NCI-H82 treated with DMSO at 0.1 percent for 48 hours (cell line): ENCODE measurements at regions not wholly inside any gene's neighbourhood (a gene's known extent, or its start where the extent isn't known, plus 50 kb on each side); places are given as distances from the start of the nearest gene placed in this dataset.

Experiments used
- DNase-seq: peaks from one replicate; lab custom pipeline; 2025; ENCODE audit not compliant: unreplicated experiment; lab: John Stamatoyannopoulos, UW

DNA sequence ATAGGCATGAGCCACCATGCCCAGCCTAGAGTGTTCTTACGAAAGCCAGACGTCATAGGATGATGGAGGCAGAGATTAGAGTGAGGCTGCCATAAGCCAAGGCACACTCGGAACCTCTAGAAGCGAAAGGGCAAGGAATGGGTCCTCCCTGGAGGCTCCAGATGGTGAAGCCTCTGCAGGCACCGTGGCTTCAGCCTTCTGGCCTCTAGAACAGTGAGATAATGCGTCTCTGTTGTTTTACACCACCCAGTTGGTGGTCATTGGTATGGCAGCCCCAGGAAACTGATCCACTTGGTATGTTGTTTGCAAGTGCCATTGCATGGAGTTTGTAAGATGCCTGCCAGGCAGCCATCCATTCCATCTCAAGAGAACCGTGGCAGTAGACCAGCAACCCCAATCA is 791.0 kb downstream of the TBC1D22A start:
- no peak for DNase-seq

DNA sequence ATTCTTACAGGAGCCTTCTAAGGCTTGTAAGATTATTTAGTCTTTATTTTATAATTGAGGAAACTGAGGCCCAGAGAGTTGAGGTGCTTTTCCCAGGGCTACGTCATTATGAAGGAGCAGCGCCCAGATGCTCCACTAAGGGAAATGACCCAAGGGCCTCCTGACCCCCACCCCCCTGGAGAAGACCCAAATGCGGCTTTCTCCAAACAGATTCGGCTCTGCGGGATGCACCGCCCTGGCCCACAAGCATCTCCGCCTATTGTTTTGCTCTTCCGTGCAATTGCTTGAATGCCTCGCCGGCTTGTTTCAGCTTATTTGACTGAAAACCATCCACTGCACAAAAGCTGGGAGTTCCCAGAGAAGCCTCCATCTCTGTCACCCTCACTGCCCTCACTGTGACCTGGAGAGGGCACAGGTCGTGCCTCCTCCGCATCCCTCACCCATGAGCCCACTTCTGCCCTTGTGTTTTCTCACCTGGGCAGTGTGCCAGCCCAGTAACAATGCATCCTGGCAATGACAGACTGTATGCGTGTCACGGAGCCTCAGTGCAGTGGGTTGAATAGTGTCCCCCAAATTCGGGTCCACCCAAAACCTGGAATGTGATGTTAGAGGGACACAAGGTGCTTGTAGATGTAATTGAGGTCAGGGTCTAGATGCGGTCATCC is 790.2 kb downstream of the TBC1D22A start:
- no peak for DNase-seq

DNA sequence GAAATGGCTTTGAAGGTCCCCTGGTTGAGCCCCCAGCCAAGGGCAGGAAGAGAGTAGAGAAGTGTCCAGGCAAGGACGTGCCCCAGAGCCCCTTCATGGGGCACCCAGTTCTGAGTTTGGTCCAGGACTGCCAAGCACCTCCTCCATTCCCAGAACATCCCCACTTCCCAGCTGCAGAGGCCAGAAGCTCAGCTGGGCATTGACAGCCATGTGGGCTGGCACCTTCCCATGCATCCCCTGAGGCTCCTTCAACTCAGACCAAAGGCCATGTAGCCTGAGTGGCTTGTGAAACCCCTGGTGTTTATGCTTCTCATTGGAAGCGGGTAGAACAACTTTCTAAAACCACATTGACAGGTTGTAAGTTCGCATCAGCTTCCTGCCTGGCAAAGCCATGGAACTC is 789.6 kb downstream of the TBC1D22A start:
- no peak for DNase-seq

DNA sequence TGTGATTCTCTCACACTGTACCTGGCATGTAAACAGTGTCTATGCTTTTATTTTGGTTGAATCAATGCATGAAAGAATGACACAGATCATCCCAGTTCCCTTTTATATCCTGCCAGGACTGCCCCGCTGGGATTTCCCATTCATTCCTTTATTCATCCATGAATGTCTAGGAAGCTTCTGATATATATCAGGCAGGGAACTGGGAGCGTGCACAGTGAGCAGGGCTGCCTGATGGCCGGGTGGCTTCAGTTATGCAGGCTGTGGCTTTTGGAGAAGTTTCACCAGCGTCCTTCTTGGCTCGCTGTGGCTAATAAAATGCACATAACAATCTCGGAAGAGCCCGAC is 789.0 kb downstream of the TBC1D22A start:
- DNase-seq: no peak

DNA sequence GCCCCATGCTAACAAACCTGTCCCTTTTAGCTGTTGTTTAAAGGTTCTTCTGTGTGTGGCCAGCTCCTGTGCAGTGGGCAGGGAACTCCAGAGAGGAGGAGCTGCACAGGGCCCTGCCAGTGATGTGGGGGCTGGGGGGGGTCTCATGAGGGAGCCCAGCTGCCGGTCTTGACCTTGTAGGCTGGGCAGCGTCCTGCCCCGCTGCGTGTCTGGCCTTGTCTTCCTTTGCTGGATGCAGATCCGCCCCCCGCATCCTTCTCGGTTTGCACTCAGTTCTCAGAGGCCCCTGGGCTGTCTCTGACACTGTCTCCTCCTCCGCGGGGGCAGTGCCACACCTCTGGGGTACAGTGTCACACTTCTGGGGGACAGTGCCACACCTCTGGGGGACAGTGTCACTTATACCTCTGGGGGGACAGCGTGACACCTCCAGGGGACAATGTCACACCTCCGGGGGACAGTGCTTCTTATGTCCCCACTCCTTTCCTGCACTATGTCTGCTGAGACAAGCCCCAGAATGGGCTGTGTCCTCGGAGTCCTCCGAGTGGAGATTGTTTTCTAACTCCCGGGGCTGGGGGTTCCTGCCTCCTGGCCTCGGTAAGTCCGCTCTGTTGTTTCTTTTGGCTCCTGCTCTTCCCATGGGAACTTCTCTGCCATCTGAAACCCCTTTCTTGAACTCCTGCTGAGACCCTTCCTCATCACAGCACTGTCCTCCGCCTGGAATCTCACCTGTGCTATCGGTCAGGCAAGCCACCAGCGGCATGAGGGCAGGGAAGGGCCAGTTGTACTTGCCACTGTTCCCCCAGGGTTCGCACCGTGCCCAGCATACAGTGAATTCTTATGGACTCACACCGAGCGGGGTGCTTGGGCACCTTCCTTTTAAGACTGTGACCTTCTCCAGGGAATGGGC is 788.3 kb downstream of the TBC1D22A start:
- no peak for DNase-seq

DNA sequence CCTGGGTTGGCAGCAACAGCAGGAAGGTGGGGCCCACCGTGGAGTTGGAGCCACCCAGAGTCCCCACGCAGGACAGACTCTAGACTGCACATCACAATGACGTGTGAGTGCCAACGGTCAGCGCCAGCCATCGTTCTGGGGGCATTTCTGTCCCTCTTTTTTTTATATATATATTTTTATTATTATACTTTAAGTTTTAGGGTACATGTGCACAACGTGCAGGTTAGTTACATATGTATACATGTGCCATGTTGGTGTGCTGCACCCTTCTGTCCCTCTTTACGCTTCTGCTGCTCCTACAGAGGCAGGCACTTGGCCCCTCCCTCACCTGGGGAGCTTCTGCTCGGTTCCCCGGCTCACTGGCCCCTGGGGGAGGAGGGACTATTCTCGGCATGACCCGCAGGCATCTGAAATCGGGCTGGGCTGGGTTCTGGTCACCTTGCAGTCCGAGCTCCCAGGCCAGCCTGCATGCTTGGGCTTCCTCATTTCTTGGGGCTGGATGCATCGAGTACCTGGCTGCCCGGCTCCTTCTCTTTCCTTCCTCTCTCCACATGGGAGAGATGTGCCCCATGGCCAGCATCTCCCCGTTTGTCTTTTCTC is 787.4 kb downstream of the TBC1D22A start:
- DNase-seq: no peak

DNA sequence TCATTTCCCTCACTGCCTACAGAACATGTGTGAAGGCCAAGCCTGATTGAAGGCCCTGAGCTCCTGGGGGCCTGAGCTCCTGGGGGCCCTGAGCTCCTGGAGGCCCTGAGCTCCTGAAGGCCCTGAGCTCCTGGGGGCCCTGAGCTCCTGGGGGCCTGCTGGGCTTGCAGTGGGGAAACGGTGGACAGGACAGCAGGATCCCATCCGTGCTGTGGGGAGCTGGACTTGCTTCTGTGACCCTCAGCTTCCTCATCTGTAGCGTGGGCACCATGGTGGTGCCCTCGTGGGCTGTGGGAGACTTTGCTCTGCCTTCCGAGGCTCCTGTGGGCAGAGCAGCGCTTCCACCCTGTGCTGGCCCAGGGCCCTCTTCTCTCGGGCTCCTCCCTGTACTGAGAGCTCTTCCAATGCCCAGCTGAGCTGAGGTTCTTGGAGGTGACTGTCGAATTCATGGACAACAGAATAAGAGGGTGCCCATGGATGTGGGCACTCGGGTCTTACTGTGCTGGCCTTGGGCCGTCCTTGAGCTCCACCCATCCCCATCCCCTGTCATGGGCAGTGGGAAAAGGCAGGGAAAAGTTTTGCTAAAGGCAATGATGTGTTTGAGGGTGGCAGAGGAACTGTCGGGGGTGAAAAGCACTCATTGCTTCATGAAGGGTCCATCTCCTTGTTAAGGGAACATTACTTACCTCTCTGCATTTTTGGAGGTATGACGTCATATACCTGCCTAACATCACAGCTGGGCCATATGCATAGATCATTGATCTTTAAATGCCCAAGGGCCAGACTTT is 786.7 kb downstream of the TBC1D22A start:
- DNase-seq: no peak

DNA sequence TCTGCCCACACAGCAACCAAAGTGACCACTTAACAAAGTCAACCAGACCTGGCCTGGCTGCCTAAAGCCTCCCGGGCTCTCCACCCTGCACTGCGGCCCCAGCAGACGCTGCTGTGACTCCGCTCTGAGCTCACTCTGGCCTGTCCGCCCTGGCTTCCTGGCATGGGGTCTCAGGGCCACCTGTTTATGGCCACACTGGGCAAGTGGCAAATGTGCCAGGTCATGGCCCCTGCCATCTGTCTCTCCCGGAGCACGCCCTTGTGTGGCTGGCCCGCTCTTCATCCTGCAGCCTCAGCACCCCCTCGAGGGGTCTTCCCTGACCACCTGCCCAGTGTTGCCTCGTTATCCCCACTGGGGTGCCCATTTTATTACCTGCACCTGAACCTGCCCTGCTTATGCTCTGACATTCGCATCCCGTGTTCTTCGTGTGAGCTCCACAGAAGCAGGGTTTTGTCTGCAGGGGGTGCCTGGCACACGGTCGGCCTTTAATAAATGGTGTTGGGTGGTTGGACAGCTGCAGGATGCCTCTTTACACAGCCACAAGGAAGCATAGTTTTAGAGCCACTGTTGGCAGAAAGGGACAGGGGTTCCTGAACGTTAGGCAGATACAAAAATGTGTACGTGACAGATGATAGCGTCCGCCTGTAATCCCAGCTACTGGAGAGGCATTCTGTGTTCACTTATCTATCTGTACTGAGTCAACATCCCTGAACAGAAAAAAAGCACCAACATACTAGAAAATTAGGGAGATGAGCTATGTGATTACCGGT is 785.6 kb downstream of the TBC1D22A start:
- no peak for DNase-seq

DNA sequence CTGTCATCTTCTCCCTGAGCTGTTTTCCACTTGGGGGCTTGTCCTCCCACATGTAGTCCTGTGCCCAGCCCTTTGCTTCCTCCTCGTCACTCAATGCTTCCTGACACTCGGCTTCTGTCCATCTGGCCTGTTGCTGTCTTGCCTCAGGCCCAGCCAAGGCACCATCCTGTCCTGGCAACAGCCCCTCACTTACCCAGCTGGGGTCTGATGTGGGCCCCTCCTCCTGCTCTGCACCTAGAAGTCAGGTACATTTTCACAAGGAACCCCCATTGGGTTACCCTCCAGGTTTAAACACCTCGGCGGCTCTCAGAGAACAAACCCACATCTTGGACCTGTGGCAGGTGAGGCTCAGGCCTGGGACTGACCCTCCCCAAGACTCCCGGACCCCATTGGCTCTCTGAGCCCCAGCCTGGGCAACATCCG is 784.8 kb downstream of the TBC1D22A start:
- DNase-seq: no peak

DNA sequence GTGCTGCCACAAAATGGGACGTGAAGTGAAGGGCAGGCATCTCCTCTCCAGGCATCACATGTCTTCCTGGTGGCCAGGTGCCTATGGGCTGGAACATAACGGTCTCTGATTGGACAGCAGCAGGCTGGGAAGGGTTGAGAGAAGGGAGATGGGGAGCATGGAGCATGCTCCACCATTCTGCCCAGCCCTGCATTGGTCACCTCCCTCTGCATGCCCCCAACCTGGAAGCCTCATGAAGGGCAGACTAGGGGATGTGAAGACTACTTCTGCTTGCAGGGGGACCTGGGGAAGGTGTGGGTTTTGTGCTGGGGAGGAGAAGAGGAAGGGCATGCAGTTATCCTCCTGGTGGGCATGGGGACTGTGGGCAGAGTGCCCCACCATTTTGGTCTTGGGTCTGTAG is 782.2 kb downstream of the TBC1D22A start:
- DNase-seq: no peak

DNA sequence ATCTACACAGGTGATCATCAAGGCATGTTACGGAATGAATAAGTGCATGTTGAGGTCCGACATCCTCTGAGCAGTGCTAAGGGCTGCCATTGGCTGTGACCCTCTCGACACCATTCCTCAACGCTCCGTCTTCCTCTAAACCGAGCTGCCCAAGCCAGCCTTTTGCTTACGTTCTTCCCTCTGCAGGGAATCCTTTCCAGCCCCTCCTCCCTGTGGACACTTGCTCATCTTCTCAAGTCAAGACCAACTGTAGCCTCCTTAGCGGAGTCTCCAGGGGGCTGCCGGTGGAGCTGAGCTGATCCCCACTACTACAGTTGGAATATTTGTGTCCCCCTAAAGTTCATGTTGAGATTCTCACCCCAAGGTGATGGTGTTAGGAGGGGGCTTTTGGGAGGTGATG is 781.0 kb downstream of the TBC1D22A start:
- DNase-seq: no peak

DNA sequence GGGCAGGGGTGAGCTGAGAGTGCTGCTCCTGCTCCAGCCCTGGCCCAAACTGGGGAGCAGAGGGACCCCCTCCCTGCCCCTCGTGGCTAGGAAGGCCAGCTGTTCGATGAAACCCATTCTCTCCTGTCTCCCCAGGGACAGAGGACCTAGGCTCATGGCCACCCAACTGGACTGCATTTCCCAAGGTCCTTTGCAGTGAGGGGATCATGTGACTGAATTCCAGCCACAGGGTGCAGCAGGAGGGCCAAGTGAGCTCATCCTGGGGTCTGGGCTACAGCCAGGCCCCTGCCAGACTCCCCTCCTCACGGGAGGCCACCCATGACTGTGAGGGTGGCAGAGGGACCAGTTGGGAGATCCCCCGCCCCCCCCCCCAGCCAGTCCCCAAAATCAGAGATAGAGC is 777.6 kb downstream of the TBC1D22A start:
- no peak for DNase-seq

DNA sequence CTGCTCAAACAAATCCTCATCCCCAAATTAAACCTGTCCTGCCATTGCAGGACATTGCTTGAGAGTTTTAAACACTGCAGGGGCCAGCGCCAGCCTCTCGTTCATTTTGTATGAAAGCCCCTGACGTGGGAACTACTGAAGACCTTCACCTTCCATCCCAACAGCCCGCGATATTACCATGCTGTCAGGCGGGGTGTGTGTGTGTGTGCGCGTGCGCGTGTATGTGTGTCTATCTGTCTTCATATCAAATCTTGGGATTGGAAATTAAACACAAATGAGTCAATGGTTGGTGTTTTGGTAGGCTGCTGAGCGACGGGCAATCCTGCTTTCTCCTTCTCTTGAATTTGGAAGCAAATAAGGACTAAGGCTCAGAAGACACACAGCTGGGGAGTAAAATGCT is 776.9 kb downstream of the TBC1D22A start:
- no peak for DNase-seq

DNA sequence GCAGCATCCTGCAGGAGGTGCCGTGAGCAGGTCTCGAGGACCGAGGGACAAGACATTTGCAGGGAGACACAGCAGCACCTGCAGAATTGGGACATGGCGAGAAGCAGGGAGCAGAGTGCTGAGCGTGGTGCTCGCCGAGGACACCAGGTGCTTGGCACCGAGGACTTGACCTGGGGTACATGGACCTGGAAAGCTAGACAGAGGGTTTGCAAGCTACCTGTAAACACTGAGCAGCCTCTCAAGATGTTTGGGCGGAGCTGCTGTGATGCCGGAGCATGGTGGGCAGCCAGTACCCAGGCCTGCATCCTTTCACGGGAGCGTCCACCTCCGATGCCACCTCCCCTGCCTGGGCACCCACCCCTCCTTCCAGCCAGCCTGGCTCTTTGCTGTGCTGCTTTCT is 773.2 kb downstream of the TBC1D22A start:
- no peak for DNase-seq

DNA sequence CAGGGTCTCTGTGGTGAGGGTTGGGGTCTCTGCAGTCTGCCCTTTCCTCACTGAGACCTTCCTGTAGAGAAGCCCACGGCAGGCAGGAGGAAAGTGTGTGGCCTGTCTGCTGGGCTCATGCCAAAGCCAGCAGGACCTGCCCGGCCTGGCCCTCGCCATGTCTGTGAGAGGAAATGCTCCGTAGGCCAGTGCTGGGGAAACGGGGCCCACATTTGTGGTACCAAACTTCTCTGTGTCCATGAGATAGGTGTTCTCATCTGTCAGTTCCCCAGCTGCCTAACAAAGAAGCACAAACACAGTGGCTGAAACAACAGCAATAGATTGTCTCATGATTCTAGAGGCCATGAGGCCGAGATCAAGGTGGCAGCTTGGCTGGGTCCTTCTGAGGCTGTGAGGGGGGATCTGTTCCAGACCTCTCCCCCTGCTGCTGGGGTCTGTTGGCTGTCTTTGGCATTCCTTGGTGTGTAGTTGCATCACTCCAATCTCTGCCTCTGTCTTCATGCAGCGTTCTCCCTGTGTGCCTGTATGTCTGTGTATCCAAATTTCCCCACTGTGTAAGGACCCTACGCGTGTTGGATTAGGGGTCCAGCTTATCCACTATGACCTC is 772.5 kb downstream of the TBC1D22A start:
- no peak for DNase-seq

DNA sequence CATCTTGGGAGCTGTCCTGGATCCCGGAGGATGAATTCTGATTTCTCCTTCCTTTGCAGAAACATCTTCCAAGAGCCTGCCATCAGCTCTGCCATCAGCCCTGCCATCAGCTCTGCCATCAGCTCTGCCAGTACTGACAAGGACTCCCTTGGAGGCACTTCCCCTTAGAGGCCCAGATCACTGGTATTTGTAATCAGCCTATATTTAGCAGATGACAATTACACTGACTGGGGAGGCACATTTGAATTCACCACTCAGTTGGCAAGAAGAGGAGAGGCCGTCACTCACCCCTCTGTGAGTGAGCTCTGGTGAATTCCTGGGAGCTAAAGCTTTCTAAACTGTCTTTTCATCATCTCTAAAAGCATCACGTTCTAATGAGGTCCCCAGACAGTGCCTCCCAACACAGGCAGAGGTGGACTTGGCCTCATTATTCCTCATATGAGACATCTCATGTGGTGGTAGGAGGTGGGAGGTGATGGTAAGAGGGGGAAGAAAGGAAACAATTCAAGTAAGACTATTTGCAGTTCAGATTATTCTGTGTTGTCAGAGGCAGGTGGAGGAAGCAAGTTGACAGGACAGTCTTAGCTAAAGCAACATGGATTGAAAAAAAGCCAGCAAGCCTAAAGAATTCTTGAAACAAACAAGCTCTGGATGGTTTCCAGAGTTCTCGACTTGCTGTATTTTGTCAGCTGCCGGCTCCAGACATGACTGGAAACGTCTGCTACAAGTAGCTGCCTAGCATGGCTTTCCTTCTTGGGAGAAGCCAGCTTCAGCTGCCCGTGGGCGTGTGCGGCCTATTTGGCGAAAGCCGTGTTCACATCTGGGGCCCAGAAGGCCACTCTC is 771.7 kb downstream of the TBC1D22A start:
- no peak for DNase-seq

DNA sequence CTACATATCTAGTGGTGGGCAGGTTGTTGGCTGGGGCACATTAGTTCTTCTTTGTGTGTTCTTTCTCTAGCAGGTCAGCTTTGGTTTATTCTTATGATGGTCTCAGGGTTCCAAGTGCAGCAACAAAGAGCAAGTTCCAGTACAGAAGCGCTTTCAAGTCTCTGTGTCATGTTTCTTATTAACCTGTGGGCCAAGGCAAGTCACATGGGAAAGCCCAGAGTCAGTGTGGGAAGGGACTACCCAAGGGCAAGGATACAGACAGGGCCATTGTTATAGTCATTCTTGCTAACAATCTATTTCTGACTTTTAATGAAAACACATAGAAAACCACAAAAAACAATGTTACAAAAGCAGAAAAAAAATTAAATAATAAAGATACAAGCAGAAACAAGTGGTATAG is 754.6 kb downstream of the TBC1D22A start:
- no peak for DNase-seq

DNA sequence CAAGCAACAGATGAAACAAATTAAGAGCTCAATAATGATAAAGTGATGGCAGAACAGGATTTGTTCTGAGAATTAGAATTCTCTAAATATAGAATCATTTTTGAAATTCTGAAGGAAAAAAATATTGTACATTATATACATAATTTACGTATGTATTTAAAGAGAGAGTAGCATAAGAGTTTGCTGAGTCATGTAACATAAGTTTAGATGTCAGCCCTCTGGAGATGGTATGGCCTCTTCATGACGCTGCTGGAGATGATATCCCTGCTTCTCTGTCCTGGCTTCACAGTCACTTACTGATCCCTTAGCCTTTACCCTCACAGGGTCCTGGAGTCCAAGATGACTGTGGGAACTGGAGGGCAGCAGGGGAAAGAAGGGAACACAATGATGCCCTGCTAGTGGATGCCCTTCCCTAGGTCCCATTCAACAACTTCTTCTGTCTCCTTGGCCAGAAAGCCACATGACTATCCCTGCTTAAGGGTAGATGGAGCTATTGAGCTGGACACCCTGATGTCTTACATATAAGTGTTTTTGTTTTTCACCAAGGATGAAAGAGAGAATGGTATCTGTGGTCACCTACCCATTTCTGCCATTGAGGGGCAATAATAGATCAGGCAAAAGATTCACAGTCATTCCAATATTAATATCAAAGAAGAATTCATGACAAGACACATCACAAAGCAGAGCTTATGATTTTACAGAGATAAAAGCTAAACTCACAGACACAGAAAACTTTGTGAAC is 753.1 kb downstream of the TBC1D22A start:
- no peak for DNase-seq

DNA sequence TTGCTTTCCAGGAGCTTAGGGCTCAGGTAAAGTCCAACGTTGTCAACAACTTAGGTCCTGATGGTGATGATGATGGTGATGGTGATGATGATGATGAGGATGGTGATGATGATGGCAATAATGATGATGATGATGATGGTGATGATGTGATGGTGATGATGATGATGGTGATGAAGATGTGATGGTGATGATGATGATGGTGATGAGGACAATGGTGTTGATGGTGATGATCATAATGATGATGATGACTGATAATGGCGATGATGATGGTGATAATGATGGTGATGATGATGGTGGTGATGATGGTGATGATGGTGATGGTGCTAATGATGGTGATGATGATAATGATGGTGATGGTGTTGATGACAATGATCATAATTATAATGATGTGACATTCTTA is 750.2 kb downstream of the TBC1D22A start:
- DNase-seq: no peak
